Smooth muscle cell (in vitro differentiated cells): ENCODE measurements at regions not wholly inside any gene's neighbourhood (a gene's known extent, or its start where the extent isn't known, plus 50 kb on each side); places are given as distances from the start of the nearest gene placed in this dataset.

Source experiments
- DNase-seq: peaks from one replicate; lab custom pipeline; 2025; ENCODE audit not compliant: unreplicated experiment; lab: John Stamatoyannopoulos, UW
- H2AFZ ChIP-seq: fragments of 200-600 bp; sonication (generic); 2 replicates; pipeline ENCODE4 v1.6.0; 2016; ENCODE audit warnings: antibody characterized with exemption, low read depth, mild to moderate bottlenecking
- H3F3A ChIP-seq: fragments of 200-600 bp; sonication (generic); 2 replicates; pipeline ENCODE4 v1.6.0; 2017; ENCODE audit warnings: antibody characterized with exemption, low read depth
- H3K27ac ChIP-seq: fragments of 200-600 bp; sonication (generic); 2 replicates; pipeline ENCODE4 v1.5.1; 2016; ENCODE audit warnings: low read depth, mild to moderate bottlenecking
- H3K27me3 ChIP-seq: fragments of 200-600 bp; sonication (generic); 2 replicates; pipeline ENCODE4 v1.6.1; 2016; ENCODE audit warnings: low read depth, mild to moderate bottlenecking
- H3K36me3 ChIP-seq: fragments of 200-600 bp; sonication (generic); 2 replicates; pipeline ENCODE4 v1.5.1; 2016; ENCODE audit warnings: low read depth
- H3K4me1 ChIP-seq: fragments of 200-600 bp; sonication (generic); 2 replicates; pipeline ENCODE4 v1.5.1; 2016; ENCODE audit warnings: low read depth
- H3K4me2 ChIP-seq: fragments of 200-600 bp; sonication (generic); 2 replicates; pipeline ENCODE4 v1.6.0; 2016; ENCODE audit warnings: mild to moderate bottlenecking
- H3K4me3 ChIP-seq: fragments of 200-600 bp; sonication (generic); 2 replicates; pipeline ENCODE4 v1.5.1; 2016; ENCODE audit warnings: mild to moderate bottlenecking
- H3K79me2 ChIP-seq: fragments of 200-600 bp; sonication (generic); 2 replicates; pipeline ENCODE4 v1.6.0; 2016; ENCODE audit warnings: low read depth, mild to moderate bottlenecking
- H3K9ac ChIP-seq: fragments of 200-600 bp; sonication (generic); 2 replicates; pipeline ENCODE4 v1.6.0; 2016; ENCODE audit warnings: low read depth
- H3K9me3 ChIP-seq: fragments of 200-600 bp; sonication (generic); replicated peaks from 2 replicates; pipeline ENCODE4 v1.5.1; 2016; ENCODE audit warnings: low read depth
- H4K20me1 ChIP-seq: fragments of 200-600 bp; sonication (generic); 2 replicates; pipeline ENCODE4 v1.6.0; 2016; ENCODE audit warnings: low read depth
- WGBS: methylation state at CpG from one replicate; pipeline ENCODE4 v1.1.7; 2016; ENCODE audit warnings: low lambda C conversion rate; 5-methylcytosine and 5-hydroxymethylcytosine counted together
- TF ChIP-seq, protein P1 (sequence below): fragments of 200-600 bp; sonication (generic); IDR thresholded peaks from 2 replicates; pipeline ENCODE4 v1.5.1; 2017; ENCODE audit warnings: borderline replicate concordance, mild to moderate bottlenecking, antibody characterized with exemption; ENCODE audit not compliant: insufficient read depth, poor library complexity, severe bottlenecking

- Histone ChIP-seq H3K9me3 (no peaks in the 10 kb centered on the region), H3K4me1 (peaks cover 12% of the 10 kb centered on the region), H2AFZ (no peak overlapping the region), H3K27ac (no peak overlapping the region), H3K4me2 (no peak overlapping the region), H3K36me3 (no peaks in the 10 kb centered on the region), H3K27me3 (no peaks in the 10 kb centered on the region), H3F3A (no peaks in the 10 kb centered on the region), H4K20me1 (no peaks in the 10 kb centered on the region), H3K9ac (no peak overlapping the region), H3K79me2 (no peaks in the 10 kb centered on the region), H3K4me3 (no peak overlapping the region)
- no peak for DNase-seq
- WGBS, result 87% methylated on average over 1 of the region's 1 CpG
- TF ChIP-seq, protein P1, sequence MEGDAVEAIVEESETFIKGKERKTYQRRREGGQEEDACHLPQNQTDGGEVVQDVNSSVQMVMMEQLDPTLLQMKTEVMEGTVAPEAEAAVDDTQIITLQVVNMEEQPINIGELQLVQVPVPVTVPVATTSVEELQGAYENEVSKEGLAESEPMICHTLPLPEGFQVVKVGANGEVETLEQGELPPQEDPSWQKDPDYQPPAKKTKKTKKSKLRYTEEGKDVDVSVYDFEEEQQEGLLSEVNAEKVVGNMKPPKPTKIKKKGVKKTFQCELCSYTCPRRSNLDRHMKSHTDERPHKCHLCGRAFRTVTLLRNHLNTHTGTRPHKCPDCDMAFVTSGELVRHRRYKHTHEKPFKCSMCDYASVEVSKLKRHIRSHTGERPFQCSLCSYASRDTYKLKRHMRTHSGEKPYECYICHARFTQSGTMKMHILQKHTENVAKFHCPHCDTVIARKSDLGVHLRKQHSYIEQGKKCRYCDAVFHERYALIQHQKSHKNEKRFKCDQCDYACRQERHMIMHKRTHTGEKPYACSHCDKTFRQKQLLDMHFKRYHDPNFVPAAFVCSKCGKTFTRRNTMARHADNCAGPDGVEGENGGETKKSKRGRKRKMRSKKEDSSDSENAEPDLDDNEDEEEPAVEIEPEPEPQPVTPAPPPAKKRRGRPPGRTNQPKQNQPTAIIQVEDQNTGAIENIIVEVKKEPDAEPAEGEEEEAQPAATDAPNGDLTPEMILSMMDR, result no peak
These were observed 1025.2 kb downstream of the CDH11 start for GRCh38 chr16:64096689-64097088.

DNA sequence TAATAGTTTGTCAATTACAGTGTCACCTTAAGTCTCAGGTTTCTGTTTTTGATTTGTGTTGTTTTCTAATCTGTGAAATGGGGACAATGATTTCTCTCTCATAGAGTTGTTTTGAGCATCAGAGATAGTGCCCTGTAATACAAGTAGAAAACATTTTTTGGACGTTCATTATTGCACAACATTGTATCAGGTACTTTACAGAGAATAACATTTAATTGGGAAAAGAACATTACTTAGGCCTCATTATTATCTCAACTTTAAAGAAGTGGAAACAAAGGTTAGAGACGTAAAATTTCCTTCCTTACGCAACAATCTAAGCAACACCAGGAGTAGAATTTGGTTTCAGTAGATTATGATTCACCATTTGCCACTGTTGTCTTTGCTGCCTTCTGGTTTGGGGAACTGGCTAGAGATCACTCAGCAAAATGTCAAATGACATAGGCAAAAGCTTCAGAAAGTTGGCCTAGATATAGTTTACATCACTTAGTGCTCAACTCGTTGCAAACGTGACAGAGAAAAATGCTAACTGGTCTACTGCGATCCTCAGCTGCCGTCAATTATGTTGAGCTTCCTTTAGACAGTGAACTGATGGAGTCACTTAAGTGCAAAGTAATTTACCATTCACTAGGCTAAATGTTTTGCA, 1026.8 kb downstream of the CDH11 start:
- 78% methylated on average over 7 of the region's 7 CpGs for WGBS
- no peak overlapping the region for H3K27ac ChIP-seq

DNA sequence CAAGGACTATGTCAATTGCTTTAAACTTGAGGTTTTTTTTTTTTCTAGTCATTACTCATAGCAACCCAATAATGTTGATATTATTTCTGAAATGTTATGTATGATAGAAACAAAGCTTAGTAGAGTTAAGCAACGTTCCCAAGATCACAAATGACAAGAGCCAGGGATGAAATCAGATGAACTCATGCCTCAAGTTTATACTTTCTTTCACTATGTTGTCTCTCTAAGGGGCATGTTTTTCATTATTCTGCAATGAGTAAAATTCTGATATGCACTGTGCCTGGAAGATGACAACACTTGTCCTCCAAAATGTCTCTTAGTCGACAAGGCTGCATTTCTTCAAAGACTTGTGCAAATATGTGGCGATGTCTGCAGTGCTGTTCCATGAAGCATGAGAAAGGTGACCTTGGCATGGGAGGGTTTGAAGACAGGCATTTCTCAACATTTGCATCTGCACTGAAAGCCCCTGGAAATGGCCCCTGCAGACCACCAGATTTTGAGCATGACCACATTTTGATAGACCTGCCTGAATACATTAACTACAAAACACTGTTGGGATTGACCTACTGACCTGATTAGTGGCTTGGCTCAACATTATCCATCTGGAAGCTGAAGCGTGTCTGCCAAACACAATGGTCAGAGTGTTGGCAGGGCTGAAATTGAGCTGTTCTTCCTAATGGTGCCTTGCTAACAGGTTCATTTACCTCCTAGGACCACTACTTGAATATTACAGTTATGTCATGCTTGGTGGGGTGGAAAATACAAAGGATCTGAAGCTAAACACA, 1027.5 kb downstream of the CDH11 start:
- WGBS, result 61% methylated on average over 4 of the region's 4 CpGs
- H3K4me1 ChIP-seq, result peaks cover 12% of the 10 kb centered on the region
- peak overlapping the region; percentile 31 for H2AFZ ChIP-seq
- H3K9me3 ChIP-seq, result no peaks in the 10 kb centered on the region
- no peak for DNase-seq
- no peaks in the 10 kb centered on the region for H3K79me2 ChIP-seq
- no peak overlapping the region for H3K4me2 ChIP-seq
- no peak overlapping the region for H3K9ac ChIP-seq
- no peak overlapping the region for H3K4me3 ChIP-seq
- no peaks in the 10 kb centered on the region for H4K20me1 ChIP-seq
- H3K27me3 ChIP-seq, result no peaks in the 10 kb centered on the region
- TF ChIP-seq, protein P1, result no peak
- H3K27ac ChIP-seq, result no peak overlapping the region
- H3F3A ChIP-seq, result peaks cover 4% of the 10 kb centered on the region
- no peaks in the 10 kb centered on the region for H3K36me3 ChIP-seq

More for the DNA sequence above, 1026.8 kb downstream of the CDH11 start:
- peak overlapping the region; percentile 15 for H2AFZ ChIP-seq
- H3K27me3 ChIP-seq, result no peaks in the 10 kb centered on the region
- H3K4me2 ChIP-seq, result no peak overlapping the region
- peaks cover 3% of the 10 kb centered on the region for H3F3A ChIP-seq
- H4K20me1 ChIP-seq, result no peaks in the 10 kb centered on the region
- TF ChIP-seq, protein P1, result no peak
- H3K79me2 ChIP-seq, result no peaks in the 10 kb centered on the region
- no peak overlapping the region for H3K4me3 ChIP-seq
- H3K9me3 ChIP-seq, result no peaks in the 10 kb centered on the region
- no peak overlapping the region for H3K9ac ChIP-seq
- no peak for DNase-seq
- H3K4me1 ChIP-seq, result peaks cover 12% of the 10 kb centered on the region
- no peaks in the 10 kb centered on the region for H3K36me3 ChIP-seq
